HUDEP-2 (cell line): ENCODE measurements at regions not wholly inside any gene's neighbourhood (a gene's known extent, or its start where the extent isn't known, plus 50 kb on each side); places are given as distances from the start of the nearest gene placed in this dataset.

ENCODE experiments used
- DNase-seq, 76 experiments: peaks; one replicate each; lab custom pipeline; 2025; ENCODE audit not compliant: unreplicated experiment in 76 of 76; lab: John Stamatoyannopoulos, UW

DNA sequence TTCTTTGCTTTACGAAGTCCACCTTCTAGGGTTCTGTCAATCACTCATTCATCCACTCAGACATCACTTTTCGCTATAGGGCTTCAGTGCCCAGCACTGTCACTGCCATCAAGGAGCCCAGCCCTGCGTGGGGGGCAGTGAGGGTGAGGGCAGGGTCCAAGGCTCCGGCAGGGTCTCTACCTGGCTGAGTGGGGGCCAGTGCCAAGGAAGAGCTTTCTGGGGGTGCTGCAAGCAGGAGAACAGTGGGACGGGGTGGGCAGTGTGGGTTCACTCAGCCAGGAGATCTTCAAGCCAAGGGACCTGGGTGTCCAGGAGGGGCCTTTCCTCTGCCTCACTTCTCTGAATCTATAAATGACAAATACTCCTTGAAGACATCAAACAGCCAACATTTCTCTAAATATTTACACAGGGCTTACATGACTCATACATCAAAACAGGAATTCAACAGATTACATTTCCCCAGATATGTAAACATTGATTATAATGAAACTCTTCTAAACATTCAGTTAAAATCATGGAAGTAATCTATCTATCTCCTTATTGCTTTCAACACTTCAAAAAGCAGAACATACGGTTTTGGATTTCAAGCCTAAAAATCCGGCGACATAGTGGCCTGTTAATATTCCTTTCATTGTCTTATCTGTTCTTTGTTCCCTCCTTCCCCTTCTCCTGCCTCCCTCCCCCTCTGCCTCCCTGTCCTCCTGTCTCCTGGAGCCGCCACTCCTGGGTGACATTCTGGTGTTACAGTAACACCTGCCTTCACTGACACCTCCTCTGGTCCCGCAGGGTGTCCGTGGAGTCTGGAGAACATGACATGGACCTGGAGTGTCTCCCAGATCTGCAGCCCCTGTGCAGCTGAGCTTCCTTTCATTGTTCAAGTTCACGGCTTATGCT lies 94.4 kb upstream of the ADRA2C start:
- DNase-seq: no peak

DNA sequence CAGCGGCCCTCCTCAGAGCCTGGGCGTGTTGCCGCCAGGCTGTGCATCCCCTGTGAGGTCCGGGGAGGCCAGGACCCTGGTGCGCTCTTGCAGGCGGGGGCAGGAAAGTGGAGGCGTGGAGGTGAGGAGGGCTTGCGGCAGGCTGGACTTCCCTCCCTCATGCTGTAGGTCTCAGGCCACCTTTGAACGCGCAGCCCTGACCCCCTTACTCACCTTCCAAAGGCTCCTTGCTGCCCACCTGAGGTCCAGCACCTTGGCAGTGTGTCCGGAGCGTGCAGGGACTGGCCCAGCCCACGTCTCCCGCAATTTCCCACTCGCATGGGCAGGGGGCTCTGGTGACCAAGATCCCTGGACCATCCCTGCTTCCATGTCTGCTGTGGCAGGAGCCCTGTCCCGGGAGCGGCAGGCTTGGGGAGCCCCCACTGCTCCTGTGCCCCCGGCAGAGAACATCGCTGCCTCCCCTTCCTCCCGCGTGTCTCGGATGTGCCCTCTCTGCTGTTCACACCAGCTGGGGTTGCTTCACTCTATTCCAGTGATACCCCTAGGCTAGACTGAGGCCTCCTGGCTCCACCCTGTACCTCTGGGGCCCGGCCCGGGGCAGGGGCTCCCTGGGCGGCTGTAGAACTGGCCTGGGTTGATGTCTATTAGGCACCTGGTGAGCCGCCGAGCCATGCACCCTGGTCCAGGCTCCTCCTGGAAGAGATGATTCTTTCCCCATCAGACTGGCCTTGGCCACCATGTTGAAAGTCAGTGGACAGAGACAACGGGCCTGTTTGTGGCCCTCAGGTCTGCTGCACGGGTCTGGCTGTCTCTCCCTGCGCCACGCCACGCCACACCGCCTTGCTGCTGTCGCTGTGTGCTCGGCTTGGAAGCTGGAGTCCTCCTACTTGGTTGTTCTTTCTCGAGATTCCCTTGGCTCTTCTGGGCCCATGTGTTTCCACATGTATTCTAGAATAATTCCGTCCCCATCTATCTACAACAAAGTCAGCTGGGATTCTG lies 95.4 kb upstream of the ADRA2C start:
- no peak for DNase-seq

DNA sequence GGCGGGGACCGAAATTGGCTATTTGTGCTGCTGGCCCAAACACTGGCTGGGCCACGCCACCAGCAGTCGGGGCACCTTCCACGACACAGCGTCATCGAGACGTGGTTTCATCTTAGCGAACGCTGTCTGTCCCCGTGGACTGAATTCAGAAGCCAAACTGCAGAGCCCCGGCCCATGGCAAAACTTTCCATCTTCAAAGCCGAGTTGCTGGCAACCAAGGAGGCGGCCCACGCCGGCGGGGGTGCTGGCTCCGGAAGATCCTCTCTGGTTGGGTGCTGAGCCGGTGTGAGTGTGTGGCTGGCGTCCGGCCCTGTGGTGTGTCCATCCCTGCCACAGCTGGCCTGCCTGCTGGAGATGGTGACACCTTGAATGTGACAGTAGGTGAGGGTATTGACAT lies 96.6 kb upstream of the ADRA2C start:
- DNase-seq: no peak

DNA sequence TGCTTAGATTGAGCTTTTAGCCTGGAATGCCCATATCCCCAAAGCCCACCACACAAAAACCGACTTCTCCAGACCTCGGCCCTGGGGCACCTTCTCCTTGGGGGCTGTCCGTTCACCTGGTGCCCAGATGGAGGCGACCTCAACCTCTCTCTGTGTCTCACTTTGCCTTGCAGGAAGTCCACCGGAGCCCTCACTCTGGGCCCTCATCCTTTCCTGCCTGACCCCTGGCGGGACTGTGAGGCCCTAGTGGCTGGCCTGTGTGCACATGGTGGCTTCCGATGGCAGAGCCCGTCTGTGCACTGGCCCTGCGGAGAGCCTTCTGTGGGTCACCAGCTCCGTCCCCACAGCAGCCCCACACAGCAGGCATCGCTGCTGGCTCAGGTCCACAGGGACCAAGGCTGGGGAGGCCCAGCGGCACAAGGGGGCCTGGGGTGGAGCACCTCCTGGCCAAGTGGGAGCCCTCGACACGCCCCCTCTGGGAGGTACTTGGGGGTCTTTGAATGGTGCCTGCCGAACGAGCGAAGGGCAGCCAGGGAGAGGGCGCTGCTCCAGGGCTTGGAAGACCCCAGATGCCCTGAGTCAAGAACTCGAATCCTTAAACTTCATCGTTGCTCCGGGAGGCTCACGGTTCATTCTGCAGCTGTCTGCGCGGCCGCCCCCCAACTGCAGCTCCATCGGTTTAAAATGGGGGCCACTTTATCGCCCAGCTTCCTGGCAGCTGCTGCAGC lies 97.2 kb upstream of the ADRA2C start:
- no peak for DNase-seq

DNA sequence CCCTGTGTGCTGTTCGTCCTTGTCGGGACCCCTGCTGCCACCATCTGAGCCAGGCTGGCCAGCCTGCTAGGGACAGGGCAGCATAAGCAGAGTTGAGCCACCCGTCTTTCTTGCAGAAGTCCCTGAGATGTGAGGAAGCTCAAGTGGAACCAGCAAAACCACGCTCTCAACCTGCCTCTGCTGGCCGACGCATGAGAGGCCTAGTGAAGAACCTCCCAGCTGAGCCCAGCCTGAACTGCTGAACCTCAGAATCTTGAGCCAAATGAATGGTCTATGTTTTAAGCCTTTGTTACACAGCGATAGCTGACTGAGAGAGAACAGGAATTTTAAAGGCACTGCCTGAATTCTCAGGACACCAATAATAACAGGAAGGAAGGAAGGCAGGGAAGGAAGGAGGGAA lies 98.9 kb upstream of the ADRA2C start:
- DNase-seq: no peak

DNA sequence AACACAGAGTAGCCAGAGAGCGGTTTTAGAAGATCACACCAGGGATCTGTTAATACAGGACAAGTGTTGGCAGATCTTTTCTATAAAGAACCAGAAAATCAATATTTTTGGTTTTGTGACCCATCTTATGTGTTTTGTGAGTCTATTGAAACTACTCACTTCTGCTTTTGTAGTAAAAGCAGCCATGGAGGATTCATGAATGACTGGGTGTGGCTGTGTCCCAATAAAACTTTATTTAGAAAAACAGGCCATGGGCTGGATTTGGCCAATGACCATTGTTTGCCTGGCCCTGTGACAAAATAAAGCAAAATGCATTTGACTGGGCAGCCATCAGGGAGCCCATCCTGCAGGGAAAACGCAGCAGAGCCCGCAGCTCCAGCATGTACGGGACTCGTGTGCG lies 99.9 kb upstream of the ADRA2C start:
- DNase-seq: no peak

DNA sequence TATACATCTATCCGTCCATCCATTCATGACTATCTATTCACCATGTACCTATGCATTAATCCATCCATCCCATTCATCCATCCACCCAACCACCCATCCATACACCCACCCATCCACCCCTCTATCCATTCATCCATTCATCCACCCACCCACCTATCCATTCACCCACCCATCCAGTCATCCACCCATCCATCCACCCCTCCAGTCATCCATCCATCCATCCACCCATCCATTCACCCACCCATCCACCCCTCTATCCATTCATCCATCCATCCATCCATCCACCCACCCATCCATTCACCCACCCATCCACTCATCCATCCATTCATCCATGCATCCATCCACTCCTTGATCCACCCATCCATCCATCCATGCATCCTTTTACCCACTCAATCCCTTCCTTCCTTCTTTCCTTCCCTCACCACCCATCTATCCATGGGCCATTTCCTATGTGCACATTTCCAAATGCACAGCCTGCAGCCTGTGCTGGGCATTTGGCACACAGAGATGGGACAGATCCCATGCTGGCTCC lies 100.8 kb upstream of the ADRA2C start:
- no peak for DNase-seq

DNA sequence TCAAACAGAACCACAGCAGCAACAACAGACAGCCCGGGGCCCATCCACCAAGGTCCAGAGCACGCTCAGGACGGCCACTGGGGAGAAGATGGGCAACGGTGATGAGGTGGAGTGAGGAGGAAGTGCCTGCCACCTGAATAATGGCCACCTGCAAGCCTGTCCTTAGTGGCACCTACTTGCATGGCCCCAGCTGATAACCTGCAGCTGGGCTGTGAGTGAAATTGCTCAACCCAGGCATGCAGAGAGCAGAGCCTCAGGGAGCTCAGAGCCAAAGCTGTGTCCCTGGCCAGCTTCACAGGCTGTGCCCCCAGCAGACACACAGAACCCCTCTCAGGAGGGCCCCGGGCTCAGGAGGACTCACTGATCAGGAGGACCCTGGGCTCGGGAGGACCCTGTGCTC lies 102.4 kb upstream of the ADRA2C start:
- no peak for DNase-seq

DNA sequence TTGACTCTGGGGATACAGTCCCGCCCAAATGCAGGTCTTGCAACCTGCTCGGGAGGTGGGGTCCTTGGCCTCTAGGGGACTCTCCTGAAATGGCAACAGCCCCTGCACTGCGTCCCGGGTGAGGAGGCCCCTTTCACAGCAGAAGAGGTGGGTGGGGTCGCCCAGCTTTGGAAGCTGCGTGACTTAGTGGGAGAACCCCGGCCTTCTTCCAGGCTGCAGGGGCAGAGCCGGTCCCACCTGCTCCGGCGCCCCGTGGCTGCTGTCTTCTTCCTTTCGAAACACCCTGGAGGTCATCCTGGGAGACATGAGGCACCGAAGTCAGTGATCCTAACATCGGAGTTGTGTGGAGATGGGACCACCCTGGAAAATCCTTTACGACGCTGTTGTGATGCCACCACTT lies 103.7 kb upstream of the ADRA2C start:
- DNase-seq: no peak

DNA sequence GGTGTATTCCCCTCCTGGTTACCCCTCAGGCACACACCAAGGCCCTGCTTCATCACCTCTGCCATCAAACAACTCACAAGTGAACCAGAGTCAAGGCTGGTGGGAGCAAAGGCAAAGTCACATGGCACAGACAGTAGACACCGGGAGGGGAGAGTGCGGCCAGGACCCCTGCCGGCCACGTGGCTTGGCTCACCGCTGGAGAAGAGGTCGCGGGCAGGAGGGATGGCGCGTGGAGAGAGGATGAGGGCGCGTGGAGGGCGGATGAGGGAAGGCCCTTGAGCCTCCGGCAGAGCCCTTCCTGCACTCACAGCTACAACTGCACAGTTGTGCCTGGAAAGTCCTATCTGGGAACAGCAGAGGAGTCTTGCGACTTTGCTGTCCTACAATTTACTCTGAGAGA lies 104.2 kb upstream of the ADRA2C start:
- no peak for DNase-seq

DNA sequence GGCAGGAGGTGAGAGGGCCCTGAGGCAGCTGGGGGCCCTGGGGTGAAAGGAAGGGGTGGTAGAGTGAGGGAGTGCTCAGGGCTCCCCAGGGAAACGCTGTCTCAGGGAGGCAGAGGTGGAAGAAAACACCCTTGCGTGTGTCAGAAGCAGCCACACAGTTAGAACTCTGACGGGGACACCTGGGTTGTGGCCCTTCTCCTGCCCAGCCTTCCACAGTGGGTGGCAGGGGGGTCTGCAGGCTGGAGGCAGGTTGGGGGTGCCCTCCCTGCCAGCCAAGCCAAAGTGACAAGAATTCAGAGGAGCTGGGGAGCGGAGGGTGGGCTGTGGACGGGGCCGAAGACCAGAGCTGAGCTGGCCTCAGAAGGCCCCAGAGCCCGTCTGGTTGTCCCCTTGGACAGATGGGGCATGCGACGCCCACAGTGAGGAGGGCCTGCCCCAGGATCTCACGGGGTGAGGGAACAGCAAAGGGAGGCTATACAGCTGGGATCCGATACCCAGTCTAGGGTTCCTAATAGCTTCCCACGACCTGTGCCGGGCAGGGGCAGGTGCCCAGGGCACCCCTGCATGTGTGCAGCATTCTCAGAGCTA lies 105.2 kb upstream of the ADRA2C start:
- DNase-seq: no peak

DNA sequence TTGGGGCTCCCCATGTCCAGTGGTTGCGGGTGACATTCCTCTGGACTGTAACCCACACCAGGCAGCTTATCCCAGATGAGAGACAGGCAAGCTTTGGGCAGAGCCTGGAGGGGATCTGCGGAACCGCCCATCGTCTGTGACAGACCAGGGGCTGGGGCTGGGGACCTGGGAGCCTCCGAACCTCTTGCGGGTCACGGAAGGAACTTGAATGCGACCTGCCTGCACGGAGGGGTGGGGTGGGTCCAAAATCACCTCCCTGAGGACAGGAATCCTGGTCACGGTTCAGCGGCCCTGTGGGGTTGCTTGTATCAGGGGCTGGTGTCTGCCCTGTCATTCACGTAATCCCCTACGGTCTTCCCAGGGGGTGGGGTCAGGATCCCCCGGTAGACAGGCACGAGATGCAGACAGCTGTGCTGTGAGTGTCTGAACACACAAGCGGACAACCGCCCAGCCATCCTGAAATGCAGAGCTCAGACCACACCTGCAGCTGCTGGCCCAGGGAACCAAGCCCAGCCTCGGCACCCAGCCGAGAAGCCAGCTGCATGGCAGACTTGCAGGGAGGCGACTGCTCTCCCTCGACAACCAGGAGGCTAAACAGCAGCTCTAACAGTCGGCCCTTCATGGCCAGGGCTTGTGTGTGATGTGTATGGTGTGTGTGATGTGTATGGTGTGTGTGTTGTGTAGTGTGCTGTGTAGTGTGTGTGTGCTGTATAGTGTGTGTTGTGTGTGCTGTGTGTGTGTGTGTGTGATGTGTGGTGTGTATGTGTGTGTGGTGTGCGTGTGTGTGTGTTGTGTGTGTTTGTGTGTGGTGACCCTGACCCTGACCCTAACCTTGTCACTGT lies 105.9 kb upstream of the ADRA2C start:
- no peak for DNase-seq

DNA sequence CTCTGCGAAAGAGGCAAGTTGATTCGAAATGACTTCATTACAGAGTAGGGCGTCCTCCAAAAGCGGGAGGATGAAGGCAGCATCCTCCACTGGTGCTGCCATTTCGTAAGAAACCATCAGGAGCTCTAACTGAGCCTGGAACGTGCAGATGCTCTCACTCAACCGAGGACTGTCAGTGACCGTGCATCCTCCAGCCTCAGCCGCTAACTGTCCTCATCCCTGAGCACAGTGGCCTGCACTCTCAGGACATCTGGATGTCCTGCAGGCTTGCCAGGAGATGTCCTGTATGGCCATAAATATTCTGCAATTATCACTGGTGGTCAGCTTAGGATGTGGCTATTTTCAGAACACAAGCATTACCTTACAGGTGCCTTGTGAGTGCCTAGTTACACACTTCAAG lies 107.1 kb upstream of the ADRA2C start:
- no peak for DNase-seq

DNA sequence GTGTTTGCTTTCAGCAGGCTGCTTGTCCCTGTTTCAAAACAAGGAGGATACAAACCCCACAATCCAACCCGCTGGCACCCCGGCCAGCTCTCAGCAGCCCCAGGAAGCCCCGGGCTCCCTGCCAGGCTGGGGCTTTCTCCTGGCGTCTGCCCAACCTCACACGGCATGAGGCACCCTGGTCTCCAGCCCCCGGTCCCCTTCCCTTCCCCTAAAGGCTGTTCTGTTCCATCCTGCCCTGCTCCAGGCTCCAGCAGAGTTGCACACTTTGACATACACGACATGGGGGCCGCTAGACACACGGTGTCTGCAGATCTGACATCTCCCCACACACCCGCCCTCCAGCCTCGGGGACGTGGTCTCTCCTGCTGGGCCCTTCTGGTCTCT lies 107.7 kb upstream of the ADRA2C start:
- no peak for DNase-seq

DNA sequence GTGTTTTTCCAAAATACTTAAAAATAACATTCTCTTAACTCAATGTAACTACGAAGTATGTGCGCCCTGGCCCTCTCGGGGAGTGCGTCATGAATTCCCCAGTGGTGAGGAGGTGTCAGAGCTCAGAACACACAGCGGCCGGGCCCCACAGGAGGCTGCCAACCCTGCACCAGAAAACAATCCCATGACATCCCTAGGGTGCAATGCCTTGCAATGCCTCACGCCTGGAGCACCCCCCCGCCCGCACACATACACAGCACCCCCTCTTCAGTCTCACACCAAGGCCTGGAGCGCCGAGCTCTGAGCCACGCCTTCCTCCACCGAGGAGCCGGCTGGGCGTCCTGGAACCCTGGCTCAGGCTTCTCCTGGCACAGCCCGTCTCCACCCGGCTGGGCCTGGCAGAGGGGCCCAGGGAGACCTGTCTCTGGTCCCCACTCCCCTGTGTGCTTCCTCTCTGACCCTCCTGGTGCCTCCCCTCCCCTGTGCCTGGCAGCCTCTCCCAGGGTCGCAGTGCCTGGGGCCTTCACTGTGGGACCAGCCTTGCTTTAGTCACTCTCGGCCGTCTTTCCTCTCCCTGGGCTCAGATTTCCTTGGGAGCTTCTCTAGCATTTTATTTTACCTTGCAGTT lies 108.2 kb upstream of the ADRA2C start:
- no peak for DNase-seq

DNA sequence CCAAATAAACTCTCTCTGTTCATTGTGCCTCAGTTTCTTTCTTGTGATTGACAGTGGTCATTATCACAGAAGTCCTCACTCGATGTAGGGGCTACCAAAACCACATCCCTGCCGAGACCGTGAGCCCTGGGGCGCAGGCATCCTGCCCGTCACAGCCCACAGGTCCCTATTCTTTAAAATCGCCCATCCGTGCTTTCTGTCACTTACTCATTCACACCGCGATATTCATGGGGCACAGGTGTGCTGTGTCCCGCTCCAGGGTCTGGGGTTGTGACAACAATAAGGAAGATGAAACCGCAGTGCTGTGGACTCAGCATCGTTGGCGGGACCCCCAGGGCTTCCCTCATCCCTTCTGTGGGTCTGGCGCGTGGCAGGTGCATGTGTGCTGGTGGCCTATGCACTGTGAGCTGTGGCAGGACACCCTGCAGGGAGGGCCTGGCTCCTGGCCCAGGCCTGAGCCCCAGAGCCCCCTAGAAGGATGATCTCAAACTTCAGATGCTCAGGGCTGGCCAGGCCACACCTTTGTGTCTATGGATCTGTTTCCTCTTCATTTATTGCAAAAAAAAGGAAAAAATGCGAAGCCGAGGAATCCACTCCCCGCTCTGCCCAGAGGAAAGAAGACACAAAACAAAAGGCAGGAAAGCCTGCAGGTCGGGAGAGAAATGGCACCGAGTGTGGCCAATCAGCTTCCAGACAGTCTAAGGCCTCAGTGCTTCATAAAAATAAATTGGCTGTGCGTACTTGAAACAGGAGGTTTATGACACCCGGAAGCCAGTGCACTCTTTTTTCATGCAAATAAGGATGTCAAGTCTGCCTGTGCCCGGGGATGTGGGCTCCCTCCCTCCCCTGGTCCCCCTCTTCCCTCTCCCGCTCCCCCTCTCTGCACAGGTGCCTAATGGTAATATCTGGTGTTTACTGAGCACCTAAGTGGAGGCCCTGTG lies 109.5 kb upstream of the ADRA2C start:
- no peak for DNase-seq

DNA sequence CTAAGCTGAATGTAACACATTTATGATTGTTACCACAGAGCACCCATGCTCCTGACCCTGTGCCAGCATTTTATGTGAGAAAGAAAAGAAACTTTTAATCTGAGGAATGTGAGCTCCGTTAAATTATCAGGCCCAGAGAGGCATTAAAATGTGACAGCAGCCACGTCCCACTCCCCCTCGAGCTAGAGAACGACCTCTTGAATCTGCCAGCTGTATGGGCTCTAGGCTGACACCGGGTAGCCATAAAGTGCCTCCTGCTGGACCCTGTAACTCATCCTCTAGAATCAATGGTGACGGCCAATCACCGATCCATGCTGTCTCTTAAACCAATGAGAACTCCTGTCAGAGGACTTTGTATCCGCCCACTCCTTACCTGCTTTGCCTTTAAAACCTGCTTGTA lies 110.2 kb upstream of the ADRA2C start:
- DNase-seq: no peak

DNA sequence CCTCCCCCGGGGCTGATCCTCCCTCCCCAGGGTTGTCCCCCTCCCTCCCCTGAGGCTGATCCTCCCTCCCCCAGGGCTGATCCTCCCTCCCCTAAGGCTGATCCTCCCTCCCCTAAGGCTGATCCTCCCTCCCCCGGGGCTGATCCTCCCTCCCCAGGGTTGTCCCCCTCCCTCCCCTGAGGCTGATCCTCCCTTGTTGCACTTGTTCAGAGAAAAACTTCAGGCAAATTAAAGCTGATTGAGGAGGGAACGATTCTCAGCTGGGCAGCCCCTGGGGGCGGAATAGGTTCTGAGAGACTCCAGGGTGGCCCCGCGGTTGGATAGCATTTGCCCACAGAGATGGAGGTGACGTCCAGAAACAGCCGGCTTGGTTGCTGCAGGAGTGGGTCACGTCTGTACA lies 110.7 kb upstream of the ADRA2C start:
- no peak for DNase-seq
